ENCODE measurements at regions not wholly inside any gene's neighbourhood (a gene's known extent, or its start where the extent isn't known, plus 50 kb on each side); places are given as distances from the start of the nearest gene placed in this dataset.

DNA sequence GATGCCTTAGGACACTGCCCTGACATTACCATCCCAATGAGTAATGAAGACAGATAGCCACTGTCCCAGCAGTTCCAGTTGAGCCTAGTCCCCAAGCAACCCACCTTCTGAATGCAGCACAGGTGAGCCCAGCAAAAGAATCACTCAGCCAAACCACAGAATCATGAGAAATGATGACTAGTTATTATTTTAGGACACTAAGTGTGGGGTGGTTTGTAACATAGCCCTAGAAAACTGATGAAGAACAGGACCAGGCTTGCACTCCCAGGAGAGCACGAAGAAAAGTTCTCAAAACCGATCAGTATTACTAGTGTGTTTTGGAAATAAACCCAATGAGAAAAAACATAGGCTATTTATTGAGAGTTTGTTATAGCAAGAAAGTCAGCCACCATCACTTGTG is 129.6 kb upstream of the CNTN6 start:
- no peak for DNase-seq

DNA sequence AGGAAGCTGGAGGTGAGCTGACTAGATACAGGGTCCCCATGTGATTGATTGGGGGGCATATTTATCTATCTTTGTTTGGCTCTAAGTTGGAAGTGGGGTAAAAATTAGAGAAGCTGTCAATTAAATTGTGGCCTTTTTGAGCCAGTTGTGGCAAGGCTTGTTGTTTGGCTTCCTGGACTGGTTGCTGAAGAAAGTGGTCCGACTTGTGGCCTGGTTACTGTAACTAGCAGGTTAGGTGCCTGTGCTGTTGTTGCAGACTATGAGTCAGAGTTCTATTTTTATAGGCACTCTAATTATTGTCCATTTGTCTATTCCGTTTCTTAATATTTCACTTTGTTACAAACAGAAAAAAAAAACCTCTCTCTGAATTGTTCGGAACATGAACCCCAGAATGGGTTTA is 129.1 kb upstream of the CNTN6 start:
- no peak for DNase-seq

- DNase-seq: no peak
Observed at GRCh38 chr3:965826-966225, 127.0 kb upstream of the CNTN6 start.

DNA sequence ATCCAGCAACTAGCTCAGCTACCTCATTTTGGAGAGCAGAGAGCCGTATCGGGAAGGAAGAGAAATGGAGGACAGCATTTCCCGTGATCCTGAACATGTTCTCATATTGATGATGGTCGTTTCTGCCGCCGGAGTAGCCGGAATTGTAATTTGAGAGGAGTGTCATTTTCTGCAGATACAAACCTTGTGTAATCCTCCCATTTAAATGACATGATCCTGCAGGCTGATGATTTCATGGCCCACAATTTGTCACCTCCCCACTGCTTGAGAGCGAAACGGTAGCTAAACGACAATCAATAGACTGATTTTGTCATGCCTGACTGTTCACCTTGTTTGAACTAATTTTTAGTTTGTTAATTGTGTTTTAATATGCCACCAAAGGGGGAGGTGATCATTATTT is 126.5 kb upstream of the CNTN6 start:
- no peak for DNase-seq

GRCh38 chr3:973340-973739 is 119.5 kb upstream of the CNTN6 start:
- no peak for DNase-seq

GRCh38 chr3:976006-976405 is 116.8 kb upstream of the CNTN6 start:
- DNase-seq: no peak

- no peak for DNase-seq
Observed at GRCh38 chr3:981156-981555, 111.7 kb upstream of the CNTN6 start.

DNA sequence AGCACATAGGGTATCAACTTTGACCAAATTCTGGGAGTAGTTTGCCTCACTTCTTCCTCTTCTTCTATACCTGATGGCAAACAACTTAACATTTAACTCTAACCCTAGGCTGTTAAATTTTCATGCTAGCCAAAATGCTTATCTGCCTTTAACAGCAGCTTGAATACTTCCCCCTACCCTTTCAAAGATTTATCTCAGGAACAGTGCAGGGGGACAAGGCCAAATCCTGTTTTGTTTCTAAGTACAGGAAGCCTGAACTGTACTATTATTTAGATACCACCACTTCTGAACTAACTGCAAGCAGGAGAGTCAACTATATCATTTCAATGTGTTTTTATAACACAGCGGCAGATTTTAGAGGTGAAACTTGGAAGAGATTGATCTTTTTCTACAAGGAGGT is 104.0 kb upstream of the CNTN6 start:
- DNase-seq: no peak

- DNase-seq: no peak
Observed at GRCh38 chr3:992871-993270, 100.0 kb upstream of the CNTN6 start.

DNA sequence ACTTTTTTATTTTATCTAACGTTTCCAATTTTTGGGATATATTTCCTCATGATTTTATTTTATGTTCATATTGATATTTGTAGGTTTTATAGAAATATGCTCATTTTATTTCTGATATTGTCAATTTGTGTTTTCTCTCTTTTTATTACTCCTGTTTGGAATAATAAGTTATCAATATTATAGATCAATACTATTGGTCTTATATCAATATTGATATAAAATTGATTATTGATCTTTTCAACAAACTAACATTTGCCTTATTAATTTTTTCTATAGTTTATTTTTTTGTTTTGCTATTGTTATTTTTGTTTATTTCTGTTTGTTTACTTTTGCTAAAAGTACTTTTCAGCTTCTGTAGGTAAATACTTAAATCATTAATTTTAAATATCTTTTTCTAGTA is 90.8 kb upstream of the CNTN6 start:
- no peak for DNase-seq

DNA sequence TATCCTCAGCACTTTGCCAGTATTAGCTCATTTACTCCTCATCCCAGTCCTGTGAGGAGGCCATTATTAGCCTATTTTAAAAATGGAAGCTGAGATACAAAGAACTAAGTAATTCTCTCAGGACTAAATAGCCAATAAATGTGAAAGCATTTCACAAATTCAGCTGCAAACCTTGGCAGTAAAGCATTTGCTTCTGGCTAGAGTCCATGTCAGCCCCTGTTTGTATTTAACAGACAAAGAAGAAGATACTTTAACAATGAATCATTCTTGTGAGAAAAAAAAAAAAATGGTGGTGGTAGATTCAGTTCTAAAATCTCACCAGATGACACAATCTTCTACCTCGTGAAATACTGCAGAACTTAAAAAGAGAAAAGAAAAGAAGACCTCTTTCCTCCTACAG is 85.0 kb upstream of the CNTN6 start:
- no peak for DNase-seq

- DNase-seq: no peak
Observed at GRCh38 chr3:1010228-1010627, 82.6 kb upstream of the CNTN6 start.

GRCh38 chr3:1015826-1016225 is 77.0 kb upstream of the CNTN6 start:
- no peak for DNase-seq

DNA sequence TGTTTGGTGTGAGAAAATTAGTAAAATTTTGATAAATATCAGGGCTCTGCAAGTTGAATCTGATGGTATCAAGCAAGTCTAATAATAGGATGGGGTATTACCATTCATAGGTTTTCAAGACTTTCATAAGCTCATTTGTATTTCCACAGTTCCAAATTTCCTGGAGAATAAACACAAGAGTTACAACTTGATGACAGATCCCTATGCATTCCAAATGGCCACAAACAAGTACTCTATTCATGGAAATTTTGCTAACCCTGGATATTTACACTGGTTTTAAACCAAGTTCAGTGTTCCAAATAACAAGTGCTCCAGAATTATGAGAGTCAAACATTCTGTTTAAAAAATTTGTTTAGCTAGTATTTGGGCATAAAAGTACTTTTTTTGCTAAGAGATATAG is 75.0 kb upstream of the CNTN6 start:
- no peak for DNase-seq

DNA sequence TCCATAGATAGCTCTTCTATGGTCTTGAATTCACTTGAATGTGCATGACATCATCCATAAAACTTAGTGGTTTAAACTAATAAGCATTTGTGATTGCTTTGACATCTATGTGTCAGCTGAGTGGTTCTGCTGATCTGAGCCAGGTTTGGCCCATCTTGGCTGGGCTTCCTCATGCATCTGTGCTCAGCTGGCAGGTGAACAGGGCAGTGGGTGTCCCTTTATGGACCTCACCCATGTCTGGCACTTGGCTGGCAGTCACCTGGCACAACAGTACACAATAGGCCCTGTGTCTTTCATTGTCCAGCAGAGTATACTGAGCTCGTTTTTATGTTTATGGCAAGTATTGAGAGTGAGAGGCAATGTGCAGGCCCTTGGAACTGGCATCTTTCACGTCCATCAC is 73.7 kb upstream of the CNTN6 start:
- DNase-seq: no peak

DNA sequence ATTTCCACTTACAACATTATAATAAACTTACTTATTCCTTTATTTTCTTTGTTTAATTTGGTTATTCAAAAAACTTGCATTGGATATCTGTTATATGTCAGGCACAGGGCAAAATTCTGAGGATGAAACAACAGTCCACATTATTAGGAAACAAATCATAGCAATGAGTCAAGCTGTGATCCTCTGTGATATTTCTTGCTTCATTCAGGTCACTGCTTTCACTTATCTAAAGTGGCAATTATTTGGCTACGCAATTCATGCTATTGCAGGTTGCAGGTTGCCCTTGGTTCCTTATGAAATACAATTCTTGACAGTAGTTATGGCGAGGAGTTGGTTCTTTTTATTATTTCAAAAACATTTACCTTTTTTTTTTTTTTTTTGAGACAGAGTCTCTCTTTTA is 66.4 kb upstream of the CNTN6 start:
- no peak for DNase-seq

DNA sequence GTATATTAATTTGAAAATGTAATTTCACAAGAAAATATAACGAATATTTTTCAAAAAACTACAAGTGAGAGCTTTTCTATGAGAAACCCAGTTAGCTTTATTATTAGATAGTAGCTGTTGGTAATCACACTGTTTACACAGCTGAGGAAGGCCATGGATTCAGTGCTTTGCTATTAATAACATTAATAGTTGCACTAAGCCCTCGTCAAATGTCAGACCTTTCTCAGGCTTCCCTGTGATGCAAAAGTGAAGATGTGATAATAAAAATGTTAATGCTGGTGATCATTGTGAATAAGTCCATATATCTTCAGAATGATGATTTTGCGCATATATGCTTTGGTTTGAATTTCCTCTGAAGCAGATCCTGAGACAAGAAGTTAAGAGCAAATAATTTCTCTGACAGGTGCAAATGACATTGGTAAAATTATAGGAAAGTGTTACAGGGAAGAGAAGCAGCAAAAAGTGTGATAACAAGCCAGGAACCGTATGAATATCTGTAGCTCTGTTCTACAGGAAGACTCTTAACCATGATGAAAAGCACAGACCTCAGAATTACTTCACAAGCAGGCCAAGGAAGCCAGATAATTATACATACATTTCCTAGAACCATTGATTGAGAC is 56.5 kb upstream of the CNTN6 start:
- DNase-seq: no peak

- DNase-seq: no peak
Observed at GRCh38 chr3:1037631-1038030, 55.2 kb upstream of the CNTN6 start.
